NCI-H1092 (cell line): ENCODE measurements at regions not wholly inside any gene's neighbourhood (a gene's known extent, or its start where the extent isn't known, plus 50 kb on each side); places are given as distances from the start of the nearest gene placed in this dataset.

Experiments
- DNase-seq: peaks from one replicate; lab custom pipeline; 2025; lab: John Stamatoyannopoulos, UW

DNA sequence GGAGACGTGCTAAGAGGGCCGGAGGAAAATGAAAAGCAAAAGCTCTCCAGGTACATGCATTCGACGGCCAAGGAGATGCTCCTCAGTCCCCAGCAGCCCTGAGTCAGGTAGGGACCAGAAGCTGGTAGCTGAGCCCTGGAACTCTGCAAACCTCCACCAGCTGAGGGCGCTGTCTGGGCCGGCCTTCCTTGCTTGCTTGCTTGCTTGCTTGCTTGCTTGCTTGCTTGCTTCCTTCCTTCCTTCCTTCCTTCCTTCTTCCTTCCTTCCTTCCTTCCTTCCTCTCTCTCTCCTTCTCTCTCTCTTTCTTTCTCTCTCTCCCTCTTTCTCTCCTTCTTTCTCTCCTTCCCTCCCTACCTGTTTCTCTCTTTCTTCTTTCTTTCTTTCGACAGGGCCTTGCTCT, 94.6 kb upstream of the RASGRF1 start:
- no peak for DNase-seq

DNA sequence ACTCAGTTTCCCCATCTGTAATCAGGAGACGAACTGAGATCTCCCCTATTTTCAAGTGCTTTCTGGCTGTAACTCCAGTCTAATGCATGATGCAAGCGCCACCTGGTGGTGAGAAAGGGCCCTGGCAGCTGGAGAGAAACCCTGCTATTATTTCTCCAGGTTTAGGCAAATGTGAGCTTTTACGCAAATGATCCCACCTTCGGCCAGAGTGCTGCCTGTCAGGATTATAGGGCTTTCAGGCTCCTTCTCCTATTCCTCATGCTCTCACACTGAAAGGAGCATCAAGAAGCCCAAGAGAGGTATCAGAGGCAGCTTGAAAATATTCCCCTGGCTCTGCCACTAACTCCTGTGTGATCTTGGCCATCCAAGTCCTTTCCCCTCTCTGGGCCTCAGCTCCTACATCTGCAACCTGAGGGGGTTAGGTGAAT, 93.9 kb upstream of the RASGRF1 start:
- DNase-seq = peak; percentile 49

DNA sequence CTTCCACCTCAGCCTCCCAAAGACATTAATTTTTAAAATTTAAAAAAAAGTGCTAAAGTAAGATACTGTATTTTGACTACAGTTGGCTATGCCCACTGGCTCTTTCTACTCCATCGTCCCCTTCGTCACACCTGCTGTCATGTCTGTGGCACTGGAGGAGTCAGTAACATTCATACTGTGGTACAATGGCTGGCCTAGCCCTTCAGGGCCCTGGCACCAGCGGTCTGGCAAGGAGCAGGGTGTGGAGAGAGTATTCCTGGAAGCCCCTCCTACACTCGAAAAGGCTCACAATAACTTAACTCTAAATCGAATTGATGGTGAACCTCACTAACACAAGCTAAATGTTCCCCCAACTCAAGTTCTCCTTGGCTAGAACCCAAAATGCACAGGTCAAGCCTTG, 89.7 kb upstream of the RASGRF1 start:
- no peak for DNase-seq

DNA sequence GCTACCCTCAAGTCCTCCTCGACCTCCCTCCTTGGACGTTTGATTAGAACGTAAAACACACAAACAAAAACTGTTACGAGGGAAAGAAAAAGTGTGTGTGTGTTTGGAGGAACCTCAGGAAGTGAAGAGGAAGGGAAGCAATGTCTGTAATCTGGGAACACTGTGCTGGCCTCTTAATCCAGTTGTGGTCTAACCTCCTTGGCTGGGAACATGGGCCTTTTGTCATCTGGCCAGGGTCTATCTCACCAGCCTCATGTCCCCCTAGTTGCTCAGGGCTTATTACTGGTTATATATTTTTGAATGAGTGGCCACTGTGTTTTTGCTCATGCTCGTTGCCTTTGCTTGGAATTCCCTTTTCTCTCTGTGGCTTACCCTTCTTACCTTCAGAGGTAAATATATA, 89.0 kb upstream of the RASGRF1 start:
- no peak for DNase-seq

DNA sequence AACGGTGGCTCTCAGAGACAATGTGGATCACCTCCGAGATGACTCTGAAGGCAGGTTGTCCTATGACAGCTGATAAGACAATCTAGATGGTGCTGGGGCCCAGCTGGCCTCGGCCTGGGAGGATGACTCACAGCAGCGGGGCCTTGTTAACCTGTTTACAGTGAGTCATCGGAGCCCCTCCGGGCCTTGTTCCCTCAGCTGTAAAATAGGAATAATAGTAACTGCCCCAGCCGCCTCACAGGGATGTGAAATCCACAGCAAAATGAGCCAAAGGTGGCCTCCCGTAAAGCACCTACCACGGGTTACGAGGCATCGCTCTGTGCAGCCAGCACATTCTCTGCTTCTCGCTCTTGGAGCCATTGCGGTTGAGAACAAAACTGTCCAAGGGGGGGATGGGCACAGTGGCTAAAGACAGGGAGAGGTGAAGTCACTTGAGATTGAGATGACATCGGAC, 88.6 kb upstream of the RASGRF1 start:
- no peak for DNase-seq

DNA sequence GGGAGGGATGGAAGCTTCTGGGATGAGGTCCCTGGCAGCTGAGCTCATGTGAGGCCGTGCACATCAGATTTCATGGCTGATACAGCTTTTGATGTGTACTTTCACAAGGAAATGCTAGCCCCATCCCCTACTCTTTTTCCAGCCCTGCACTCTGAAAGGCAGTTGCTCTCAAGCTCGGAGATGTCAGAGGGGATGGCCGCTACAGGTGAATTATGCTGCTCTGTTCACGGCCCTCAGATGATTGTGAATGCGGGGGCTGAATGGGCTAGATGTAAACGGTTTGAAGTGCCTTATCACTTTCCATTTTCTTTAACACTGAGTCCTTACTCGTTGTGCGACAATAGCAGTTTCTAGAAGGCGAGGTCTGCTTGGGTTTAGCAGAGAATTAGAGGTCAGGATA, 88.0 kb upstream of the RASGRF1 start:
- DNase-seq = no peak

DNA sequence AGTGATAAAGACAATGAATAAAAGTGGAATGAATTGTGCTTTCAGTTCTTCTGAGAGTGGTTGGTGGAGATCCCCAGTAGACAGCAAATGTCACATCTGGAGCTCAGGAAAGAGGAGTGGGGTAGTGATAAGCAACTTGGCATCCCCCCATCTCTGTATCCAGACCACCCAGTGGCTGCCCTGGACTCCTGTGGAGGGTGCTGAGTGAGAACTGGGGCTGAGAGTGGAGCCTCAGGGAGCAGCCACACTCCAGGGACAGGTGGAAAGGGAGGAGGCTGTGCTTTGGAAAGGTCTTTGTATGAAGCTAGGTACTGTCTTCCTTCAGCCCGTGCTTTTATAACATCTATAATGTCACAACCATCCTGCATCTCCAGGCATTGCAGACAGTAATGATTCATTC, 85.6 kb upstream of the RASGRF1 start:
- no peak for DNase-seq

DNA sequence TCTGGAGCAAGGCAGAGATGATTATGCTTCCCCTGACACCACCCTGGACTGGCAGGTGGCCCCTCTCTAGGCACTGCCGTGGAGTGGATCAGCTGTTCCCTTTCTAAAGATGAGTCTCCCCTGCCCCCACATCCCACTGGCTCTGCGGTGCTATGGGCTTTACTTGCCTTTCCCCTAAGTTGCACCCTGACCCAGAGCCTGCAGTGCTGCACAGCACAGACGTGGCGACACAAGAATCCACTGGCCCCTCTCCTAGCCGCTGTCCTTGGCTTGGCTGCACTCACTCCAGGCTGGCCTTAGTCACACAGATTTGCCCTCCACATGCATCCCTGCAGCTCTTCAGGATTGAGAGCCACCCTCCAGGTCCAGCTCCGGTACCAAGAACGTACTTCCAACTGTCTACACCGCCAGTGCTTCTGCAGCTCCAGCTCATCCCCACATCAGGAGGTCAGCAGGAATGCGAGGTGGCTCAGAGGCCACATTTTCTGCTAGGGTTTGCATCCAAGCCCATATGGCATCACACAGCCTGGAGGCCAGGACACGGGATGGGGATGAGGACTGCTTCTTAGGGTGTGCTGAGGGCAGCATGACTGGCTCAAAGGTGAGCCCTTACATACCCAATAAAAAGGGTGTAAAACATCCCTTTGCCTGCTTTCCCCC, 82.4 kb upstream of the RASGRF1 start:
- no peak for DNase-seq

DNA sequence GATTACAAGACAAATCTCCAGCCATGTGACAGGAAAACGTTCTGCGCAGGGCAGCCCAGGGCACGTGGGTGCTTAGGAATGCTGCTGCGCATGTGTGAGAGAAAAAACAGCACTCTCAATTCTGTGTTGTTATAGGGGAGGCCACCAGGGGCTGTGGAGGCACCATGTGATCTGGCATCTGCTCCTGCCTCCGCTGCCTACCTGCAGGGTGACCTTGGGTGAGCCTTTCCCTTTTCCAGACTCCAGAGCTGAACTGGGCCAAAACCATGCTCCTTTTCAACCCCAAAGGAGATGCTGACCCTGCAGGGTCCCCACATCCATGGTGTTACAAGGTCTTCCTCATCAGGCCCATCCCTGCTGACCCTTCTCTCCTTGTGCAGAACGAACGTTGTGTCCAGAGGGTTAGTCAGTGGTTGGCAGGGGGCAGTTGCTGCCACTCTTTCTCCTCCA, 81.5 kb upstream of the RASGRF1 start:
- no peak for DNase-seq

DNA sequence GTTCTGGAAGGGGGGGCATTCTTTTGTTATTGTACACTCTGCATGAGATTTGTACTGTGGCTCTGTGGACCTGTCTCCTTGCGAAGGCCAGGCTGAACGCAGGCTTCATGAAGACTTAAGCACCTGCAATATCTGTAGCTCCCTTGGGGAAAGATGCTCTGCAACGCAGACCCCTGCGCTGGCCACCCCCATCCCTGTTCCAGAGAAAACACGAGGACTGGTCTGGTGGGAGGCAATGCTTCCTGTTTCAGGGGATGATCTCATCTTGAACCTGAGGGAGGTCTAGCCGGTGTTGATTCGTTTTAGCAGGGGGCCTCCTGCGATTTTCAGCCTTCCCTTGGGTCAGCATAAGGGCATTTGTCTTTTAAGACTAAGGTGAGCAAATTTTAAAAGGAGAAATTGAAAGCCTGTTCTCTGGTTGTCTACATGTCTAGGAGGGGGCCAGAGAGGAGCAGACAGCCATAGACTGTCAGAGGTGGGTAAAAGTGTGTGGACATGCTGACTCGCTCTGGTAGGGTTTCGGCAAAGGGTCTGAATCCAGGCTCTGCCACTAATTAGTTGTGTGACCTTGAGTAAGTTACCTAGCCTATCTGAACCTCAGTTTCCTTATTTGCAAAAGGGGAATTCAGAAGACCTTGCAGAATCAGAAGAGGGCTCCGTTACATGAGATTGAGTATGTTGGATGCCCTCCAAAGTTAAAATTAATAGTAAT, 80.9 kb upstream of the RASGRF1 start:
- DNase-seq = no peak

DNA sequence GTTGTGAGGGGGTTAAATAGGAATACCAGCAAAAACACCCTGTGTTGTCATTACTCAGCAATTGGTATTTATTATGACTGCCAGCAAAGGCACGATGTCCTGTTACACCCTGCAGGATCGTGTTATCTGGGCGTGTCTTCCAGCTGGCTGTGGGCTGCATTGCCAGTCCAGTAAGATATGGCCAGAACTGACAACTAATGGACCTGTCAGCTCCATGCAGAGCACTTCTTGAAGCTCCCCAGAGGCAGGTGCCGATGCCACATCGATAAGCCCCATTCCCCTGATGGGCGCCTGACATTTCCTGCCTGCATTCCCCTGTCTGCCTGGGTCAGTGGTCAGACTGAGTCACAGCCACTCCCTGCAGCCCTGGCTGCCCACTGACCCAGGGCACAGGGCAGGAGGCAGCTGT, 79.7 kb upstream of the RASGRF1 start:
- no peak for DNase-seq

DNA sequence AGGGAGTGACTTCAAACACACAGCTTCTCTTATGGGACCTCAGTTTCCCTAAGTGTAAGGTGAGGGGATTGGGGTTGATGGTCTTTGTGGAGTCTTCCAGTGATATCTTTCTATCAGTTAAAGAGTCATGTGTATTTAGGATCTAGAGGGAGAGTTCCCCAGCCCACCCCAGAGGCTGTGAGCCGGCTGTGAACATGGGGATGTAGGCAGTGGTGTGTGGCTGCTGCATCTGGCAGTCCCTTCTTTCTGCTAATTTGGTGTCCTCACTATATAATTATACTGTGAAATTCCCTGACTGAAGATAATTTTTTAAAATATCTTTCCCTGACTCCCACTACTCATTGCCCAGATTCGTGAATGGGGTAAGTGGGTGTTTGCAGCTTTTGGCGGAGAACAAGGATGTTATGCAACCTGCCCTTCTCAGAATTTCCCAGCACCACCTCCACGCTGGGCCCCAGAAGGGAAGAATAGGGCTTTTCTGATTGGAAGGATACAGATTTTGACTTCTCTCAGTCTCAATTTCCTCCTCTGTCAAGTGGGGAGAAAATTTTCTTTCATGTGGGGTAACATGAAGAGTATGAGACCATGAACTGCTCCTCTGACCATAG, 79.0 kb upstream of the RASGRF1 start:
- no peak for DNase-seq

DNA sequence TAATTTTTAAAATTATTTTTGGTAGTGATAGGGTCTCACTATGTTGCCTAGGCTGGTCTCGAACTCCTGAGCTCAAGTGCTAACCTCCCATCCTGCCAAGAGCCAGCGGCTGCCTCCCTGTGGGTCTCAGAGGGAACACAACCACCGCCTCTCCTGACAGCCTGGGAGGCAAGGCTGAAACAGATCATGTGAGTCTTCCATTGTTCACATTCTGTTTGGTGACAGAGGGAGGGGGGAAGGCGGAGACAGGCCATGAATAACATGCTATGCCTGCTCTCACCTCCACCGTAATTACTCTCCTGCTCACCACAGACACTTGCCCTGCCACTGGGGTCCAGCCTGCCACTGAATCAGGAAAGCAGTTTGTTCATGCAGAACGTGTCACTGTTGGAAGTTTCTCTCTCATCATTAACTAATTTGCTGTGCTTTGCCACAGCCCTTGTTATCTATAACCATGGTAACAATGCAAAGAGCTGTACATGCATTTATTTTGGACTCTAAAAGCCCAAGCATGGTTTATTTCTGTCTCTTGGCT, 78.4 kb upstream of the RASGRF1 start:
- peak; percentile 19 for DNase-seq

DNA sequence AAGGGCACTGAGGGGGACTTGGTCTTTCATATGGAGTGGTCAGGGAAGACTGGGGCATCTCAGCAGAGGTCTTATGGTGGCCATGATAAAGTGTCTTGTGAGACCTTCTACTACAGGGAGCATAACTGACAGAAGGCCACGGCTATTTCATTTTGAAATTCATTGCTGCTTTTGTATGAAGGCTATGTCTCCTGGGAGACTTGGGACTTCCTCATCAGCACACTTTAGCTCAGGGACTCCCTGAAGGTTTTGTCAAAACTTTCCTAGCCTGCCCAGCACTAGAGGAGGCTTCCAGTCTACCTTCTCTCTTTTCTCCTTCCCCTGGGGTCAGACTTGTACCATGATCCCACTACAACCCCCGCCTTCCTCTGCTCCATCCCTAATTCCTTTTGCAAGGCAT, 77.2 kb upstream of the RASGRF1 start:
- no peak for DNase-seq

DNA sequence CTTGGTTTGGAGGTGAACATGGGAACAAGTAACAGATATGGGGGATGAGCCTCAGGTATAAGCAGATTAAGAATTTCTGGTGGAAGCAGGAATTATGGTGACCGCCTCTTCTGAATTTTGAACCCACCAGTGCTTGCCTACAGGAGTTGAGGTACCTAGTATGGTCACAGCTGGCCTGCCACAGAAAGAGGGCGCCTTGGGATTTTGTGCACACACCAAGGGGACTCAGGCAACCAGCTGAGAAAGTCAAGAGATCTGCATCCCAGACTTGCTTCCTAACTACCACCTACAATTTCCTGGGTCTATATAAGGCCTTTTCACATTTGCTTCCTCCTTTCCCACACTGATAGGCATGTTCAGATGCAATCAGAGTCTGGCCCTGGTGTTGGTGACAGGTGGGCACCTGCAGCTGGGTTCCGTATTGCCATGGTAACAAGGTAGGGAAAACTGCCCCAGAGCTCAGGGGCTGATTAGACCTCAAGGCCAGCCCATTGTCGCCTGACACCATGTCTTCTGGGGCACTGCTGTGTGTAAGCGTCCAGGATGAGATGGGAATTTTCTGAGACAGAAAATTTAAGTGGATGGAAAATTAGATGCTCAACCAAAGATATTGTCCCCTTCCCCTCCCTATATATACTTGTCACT, 75.9 kb upstream of the RASGRF1 start:
- DNase-seq = no peak

DNA sequence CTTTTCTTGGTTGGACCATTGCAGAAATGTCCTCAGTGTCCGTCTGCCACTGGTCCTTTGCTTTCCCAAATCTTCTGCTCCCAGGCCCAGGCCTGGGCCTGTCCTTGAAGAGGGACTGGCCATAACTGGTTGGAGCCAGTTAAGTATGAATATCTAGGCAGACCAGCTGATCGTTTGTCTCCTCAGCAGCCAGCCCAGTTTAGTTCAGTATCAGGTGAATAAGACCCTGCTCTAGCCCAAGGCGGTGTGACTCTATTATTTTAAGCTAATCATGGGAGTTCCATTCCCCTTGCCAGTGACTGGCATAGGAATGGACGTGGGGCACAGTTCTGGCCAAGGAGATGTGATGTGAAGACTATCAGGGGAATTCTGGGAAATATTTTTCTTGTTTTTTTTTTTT, 73.9 kb upstream of the RASGRF1 start:
- DNase-seq = no peak

DNA sequence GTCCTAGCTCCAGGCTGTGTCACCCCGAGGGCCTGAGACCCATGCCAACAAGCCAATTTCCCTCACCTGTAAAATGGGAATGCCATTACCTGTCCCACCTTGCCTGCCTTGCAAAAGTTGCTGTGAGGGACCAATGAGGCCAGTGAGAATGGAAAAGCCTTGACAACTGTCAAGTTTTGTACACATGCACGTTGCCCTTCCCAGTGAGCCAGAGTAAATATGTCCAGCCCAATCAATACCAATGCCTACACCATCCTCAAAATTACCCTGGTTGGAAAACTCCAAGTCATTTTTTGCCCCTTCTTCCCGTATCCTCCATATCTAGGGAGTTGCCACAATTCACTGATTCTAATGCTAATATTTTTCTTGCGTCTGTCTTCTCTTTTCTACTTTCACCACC, 73.5 kb upstream of the RASGRF1 start:
- no peak for DNase-seq

DNA sequence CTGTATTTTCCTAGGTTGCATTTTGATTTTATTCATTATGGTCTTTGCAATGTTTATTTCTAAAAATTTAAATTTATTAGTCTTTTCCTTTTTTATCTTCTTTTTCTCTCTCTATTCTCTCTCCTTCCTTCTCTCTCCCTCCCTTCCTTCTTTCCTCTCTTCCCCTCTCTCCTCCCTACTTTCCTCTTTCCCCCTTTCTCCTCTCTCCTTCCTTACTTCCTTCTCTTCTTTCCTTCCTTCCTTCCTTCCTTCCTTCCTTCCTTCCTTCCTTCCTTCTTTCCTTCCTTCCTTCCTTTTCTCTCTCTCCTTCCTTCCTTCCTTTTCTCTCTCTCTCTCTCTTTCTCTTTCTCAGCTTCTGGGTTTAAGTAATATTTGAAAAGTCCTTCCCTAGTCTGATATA, 72.8 kb upstream of the RASGRF1 start:
- no peak for DNase-seq

DNA sequence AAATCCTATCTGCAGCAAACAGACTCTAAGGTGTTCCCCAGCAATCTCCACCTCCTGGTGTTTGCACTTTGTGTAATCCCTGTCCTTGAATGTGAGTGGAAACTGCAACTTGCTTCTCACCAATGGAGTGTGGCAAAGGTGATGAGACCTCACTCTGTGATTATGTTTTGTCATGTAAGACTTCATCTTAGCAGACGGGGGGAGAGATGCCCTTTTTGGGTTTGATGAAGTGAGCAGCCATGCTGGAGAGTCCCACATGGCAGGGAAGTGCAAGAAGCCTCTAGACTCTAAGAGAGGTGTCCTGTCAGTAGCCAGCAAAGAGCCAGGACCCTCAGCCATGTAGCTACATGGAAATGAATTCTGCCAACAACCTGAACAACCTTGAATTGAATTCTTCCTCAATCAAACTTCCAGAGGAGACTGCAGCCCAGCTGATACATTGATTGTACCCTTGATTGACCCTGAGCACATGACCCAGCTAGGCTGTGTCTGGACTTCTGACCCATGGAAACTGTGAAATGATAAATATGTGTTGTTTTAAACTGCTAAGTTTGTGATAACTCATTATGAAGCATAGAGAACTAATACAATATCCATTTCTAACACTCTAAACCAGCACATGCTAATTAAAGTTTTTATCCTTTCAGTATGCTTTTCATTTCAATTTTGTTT, 71.4 kb upstream of the RASGRF1 start:
- no peak for DNase-seq

DNA sequence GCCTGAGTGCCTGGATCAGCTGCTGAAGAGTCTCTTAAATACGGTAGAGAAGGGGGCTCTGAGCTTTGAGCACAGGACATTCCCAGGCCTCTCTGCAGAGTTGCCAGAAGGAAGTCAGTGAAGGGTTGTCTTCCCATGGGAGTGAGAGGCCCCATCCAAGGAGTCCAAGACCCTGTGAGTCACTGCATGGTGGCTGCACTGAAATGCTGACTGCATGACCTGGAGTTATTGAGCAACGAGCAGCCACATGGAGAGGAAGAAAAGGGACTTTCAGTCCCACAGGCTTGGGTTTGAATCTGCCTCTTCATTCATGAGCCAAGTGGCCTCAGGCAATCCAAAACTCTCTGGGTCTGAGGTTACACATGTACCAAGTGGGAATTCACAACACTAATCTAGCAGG, 69.6 kb upstream of the RASGRF1 start:
- no peak for DNase-seq

DNA sequence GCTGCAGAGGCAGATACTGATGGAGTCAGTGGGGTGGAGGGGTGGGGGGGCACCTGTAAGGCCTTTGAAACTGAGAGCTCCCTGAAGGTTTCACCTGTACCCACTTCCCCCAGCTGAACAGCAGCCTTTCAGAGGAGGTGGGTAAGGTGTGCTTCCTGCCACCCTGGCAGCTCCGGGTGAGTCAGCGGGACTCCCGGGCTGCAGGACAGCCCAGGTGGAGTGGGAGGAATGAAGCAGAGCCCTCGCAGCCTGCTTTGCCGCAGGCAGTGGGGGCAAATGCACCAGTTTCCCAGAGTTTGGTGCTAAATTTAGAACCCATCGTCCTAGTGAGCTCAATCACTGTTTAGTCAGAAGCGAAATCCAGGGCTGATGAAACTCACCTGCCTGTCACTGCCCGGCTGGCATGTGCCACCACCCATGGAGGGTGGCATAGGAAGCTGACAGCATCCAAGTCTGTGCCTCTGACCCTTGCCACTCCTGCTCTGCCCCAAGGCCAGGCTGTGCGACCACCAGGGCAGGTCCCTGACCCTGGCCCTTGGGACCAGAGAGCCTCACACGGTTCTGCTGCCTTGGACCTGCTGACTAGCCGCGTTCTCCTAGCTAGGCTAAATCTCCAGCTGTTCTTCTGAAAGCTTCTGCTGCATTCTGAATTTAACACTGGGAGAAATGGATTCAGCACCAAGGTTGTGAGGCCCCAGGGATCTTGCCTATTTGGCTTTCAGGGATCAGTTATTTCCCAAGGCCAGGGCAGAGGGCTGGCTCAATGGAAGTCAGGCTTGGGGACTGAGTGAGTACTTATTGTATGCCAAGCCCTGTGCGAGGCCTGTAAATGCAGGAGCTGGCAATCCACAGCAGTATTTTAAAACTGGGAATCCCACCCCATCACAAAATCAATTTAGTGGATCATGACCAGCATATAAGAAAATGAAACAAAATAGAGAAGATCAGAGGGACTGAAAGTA, 67.3 kb upstream of the RASGRF1 start:
- DNase-seq = no peak
